ENCODE measurements at regions not wholly inside any gene's neighbourhood (a gene's known extent, or its start where the extent isn't known, plus 50 kb on each side); places are given as distances from the start of the nearest gene placed in this dataset.
"Not testable (repeated sequence)": the region's sequence is repeated elsewhere in the genome, so short reads cannot be mapped to it uniquely, and the experiment has no call there.

DNA sequence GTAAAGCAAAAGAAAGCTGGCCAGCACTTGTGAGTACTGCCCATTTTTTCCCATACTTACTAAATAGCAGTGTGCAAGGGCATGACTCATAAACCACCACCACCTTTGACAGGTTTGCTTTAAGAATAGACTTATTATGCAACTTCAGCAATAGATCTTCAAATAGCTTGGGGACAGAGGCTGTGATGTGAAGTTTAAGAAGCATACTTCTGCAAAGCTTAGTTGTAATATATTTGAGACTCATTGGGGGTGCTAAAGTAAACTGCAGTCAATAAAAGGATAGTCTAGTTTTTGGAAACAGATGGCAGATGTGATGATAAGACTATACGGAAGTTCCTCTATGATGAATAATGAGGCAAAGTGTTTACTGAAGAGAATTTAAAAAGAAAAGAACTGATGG, 210.0 kb downstream of the PLA2G4A start:
- no peak for DNase-seq (ENCODE audit: low read depth, low spot score)
- in situ Hi-C loops (cut with HindIII; ENCODE audit: low pct_unique_long_range_greater_than_20kb, low sequenced_read_pairs): no loop called here

- in situ Hi-C loops (cut with HindIII; ENCODE audit: low pct_unique_long_range_greater_than_20kb, low sequenced_read_pairs): no loop called here
- DNase-seq (ENCODE audit: low read depth, low spot score): peak; percentile 26
Measured at GRCh38 chr1:187041104-187041503, 212.4 kb downstream of the PLA2G4A start.

DNA sequence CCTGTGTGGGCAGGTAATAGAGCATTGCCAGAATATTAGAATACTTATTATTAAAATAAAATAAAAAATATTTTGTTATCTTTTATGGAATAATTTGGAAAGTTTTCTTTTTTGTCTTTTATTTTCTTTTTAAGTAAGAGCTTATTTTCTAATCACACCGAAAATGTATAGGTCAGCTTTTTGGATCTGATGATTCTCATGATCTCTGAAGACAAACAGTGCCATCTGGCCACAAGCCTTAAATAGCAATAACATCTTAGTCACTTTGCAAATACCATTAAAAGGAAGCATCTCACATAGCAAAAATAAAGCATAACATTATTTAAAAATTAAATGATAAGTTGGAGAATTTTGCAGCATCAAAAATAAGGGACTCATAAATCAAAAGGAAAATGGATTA, 213.8 kb downstream of the PLA2G4A start:
- no peak for DNase-seq (ENCODE audit: low read depth, low spot score)
- in situ Hi-C loops (cut with HindIII; ENCODE audit: low pct_unique_long_range_greater_than_20kb, low sequenced_read_pairs): no loop called here

GRCh38 chr1:187043433-187043832, 214.7 kb downstream of the PLA2G4A start:
- in situ Hi-C loops (cut with HindIII; ENCODE audit: low pct_unique_long_range_greater_than_20kb, low sequenced_read_pairs); DNase-seq (ENCODE audit: low read depth, low spot score): not testable (repeated sequence)

GRCh38 chr1:187044411-187044810, 215.7 kb downstream of the PLA2G4A start:
- DNase-seq (ENCODE audit: low read depth, low spot score): no peak
- in situ Hi-C loops (cut with HindIII; ENCODE audit: low pct_unique_long_range_greater_than_20kb, low sequenced_read_pairs): no loop called here

GRCh38 chr1:187045371-187045770, 216.6 kb downstream of the PLA2G4A start:
- in situ Hi-C loops (cut with HindIII; ENCODE audit: low pct_unique_long_range_greater_than_20kb, low sequenced_read_pairs): no loop called here
- no peak for DNase-seq (ENCODE audit: low read depth, low spot score)

DNA sequence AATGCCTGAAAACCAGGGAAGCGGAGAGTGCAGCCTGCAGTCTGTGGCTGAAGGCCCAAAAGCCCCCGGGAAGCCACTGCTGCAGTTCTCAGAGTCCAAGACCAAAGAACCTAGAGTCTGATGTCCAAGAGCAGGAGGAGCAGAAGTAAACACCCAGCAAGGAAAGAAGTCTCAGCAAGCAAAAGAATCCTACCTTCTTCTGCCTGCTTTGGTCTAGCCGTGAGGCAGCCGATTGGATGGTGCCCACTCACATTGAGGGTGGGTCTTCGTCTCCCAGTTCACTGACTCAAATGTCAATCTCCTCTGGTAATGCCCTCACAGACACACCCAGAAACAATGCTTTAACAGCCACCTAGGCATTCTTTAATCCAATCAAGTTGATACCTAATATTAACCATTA, 217.5 kb downstream of the PLA2G4A start:
- no peak for DNase-seq (ENCODE audit: low read depth, low spot score)
- in situ Hi-C loops (cut with HindIII; ENCODE audit: low pct_unique_long_range_greater_than_20kb, low sequenced_read_pairs): no loop called here

DNA sequence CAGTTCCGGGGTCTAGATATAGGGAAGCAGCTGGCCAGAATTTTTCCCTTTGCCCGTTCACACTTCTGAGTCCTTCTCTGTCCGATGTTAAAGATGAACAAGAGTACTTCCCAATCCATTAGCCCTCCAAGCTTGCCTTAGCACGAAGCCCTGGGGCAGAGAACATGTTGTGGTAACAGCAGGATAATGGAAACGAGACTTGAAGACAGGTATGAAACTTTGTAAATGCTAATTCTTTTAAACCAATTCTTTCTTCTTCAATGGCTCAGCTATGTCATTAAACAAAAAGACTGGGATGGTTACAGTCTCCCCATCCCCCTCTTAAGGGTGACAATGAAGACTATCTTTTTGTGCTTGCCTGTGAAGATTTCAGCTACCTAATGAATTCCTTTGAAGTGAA, 218.5 kb downstream of the PLA2G4A start:
- DNase-seq (ENCODE audit: low read depth, low spot score): no peak
- in situ Hi-C loops (cut with HindIII; ENCODE audit: low pct_unique_long_range_greater_than_20kb, low sequenced_read_pairs): no loop called here

DNA sequence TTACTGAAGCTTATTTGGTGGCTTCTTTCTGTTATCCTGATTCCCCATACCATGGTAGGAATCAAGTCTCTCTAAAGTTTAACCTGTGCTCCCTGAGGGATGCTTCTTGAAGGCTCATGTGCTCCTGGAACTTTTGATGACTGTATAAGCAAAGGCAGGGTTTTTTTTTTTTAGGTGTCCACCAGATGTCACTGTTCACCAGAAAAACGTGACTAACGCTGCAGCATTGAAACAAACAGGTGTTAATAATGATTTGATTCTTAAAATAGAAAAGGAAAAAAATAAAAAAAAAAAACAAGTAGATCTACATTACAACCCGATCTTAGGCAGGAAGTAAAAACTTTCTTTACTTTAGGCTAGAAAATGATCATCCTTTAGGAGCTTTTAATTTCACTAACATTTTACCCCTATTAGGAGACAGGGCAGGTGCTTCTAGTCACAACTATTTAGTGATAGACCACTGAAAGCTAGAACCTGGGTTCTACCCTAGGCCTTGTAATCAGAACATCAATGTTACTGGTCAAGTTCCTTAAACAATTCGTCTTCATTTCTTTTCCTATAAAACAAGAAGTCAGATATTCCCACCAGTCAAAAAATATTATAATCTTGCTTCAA, 223.0 kb downstream of the PLA2G4A start:
- peak; percentile 72 for DNase-seq (ENCODE audit: low read depth, low spot score)
- in situ Hi-C loops (cut with HindIII; ENCODE audit: low pct_unique_long_range_greater_than_20kb, low sequenced_read_pairs): no loop called here

DNA sequence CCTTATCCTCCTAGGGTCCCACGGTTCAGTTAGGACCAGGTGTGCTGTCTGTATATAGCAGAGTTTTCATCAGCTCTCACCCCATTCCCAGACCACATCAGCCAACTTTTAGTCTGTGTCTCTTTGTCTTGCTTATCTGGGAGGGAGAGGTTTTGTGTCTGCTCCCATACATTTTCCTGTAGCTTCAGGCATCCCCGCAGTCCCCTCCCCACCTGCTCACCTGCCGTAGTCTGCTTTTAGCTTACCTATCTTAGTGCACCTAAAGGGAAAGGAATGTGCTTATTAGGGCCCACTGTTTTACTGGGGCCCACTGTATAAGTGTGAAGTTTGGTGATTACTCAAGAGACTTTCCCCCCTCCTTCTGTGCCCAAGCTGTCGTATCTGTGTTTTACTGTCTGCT, 225.1 kb downstream of the PLA2G4A start:
- in situ Hi-C loops (cut with HindIII; ENCODE audit: low pct_unique_long_range_greater_than_20kb, low sequenced_read_pairs): no loop called here

DNA sequence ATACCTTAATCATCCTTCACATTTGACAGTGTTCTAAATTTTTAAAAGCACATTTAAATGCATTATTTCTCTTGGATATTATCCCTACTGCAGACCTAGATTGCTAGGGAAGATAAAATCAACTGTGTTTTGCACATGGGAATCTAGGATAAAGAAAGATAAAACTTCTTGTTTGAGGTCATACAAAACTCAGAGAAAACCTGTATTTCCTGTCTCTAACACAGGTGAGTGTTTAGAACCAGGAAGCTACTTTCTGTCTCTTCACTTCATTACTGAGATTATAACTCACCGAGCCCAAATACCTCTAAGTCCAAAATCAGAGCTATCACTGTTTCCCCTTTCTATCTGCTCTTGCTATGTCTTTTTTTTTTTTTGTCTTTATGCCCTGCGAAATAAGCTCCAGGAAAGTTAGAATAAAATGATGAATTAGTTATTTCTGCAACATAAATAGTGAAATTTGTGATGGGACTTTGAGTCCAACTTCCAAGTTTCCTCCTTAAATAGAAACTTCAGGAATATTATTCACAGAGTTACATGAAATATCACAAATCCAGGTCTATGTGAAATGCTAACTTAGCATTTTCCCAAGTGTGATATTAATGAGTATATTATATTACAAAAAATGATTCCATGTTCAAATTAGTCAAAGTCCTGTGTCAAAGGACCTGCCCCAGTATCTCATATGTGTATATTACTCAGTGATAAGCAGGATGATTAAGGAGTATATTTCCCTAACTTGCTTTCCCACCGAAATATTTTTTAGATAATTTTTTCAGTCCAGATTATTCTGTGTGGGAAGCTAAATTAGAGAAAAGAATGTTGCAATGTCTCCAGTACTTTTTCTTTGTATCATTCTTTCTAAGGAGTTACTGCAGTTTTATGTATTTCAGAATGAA, 226.4 kb downstream of the PLA2G4A start:
- DNase-seq (ENCODE audit: low read depth, low spot score): no peak
- in situ Hi-C loops (cut with HindIII; ENCODE audit: low pct_unique_long_range_greater_than_20kb, low sequenced_read_pairs): no loop called here

More for the DNA sequence above, 225.1 kb downstream of the PLA2G4A start:
- DNase-seq (ENCODE audit: low read depth, low spot score): no peak

GRCh38 chr1:187063271-187063670, 234.5 kb downstream of the PLA2G4A start:
- no peak for DNase-seq (ENCODE audit: low read depth, low spot score)
- in situ Hi-C loops (cut with HindIII; ENCODE audit: low pct_unique_long_range_greater_than_20kb, low sequenced_read_pairs): no loop called here

DNA sequence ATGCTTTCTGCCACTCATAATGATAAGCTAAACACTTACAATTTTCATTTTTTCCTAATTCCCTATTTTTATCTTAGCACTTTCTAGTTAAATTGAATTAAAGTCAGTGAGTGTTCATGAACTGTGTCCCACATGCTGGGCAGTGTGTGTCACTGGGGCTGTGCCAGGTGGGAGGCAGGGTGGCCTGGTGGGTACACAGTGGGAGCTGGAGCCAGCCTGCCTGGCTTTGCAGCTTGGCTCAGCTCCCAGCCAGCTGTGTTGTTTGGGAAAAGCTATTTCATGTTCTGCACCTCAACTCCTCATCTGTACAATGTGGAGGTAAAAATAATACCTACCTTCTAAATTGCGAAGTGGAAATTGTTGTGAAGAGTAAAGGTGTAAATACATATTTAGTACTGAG, 238.4 kb downstream of the PLA2G4A start:
- no peak for DNase-seq (ENCODE audit: low read depth, low spot score)
- in situ Hi-C loops (cut with HindIII; ENCODE audit: low pct_unique_long_range_greater_than_20kb, low sequenced_read_pairs): no loop called here

DNA sequence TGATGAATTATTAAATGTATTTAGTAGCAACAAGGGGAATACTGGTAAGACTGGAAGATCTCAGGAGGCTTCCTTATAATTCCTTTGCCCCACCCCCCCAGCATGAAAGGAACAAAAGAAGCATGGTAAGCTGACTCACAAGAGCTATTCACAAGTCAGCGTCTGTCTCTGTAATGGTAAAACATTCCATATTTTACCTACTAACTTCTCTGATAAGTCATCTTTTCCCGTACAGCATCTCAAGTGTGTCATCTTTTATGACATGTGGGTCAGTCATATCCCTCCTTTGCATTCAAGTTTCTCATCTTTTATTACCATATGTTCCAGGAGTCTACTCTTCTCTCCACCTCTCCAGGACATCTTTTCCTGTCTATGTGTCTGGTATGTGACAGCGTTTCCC, 241.3 kb downstream of the PLA2G4A start:
- DNase-seq (ENCODE audit: low read depth, low spot score): peak; percentile 18
- in situ Hi-C loops (cut with HindIII; ENCODE audit: low pct_unique_long_range_greater_than_20kb, low sequenced_read_pairs): no loop called here

DNA sequence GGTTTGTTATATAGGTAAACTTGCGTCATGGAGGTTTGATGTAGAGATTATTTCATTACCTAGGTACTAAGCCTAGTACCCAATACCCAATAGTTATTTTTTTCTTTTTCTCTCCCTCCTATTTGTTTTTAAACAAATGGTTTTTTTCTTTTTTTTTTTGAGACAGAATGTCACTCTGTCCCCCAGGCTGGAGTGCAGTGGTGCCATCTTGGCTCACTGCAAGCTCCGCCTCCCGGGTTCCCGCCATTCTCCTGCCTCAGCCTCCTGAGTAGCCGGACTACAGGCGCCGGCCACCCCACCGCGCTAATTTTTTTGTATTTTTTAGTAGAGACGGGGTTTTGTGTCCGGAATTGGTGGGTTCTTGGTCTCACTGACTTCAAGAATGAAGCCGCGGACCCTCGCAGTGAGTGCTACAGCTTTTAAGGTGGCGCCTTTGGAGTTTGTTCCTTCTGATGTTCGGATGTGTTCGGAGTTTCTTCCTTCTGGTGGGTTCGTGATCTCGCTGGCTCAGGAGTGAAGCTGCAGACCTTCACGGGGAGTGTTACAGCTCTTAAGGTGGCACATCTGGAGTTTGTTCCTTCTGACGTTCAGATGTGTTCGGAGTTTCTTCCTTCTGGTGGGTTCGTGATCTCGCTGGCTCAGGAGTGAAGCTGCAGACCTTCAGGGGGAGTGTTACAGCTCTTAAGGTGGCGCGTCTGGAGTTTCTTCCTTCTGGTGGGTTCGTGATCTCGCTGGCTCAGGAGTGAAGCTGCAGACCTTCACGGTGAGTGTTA, 243.7 kb downstream of the PLA2G4A start:
- in situ Hi-C loops (cut with HindIII; ENCODE audit: low pct_unique_long_range_greater_than_20kb, low sequenced_read_pairs): not testable (repeated sequence)
- DNase-seq (ENCODE audit: low read depth, low spot score): peak; percentile 10

DNA sequence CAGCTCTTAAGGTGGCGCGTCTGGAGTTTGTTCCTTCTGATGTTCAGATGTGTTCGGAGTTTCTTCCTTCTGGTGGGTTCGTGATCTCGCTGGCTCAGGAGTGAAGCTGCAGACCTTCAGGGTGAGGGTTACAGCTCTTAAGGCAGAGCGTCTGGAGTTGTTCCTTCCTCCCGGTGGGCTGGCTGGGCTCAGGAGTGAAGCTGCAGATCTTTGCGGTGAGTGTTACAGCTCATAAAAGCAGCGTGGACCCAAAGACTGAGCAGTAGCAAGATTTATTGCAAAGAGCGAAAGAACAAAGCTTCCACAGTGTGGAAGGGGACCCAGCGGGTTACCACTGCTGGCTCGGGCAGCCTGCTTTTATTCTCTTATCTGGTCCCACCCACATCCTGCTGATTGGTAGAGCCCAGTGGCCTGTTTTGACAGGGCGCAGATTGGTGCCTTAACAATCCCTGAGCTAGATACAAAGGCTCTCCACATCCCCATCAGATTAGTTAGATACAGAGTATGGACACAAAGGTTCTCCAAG, 244.3 kb downstream of the PLA2G4A start:
- in situ Hi-C loops (cut with HindIII; ENCODE audit: low pct_unique_long_range_greater_than_20kb, low sequenced_read_pairs): not testable (repeated sequence)
- peak; percentile 53 for DNase-seq (ENCODE audit: low read depth, low spot score)

DNA sequence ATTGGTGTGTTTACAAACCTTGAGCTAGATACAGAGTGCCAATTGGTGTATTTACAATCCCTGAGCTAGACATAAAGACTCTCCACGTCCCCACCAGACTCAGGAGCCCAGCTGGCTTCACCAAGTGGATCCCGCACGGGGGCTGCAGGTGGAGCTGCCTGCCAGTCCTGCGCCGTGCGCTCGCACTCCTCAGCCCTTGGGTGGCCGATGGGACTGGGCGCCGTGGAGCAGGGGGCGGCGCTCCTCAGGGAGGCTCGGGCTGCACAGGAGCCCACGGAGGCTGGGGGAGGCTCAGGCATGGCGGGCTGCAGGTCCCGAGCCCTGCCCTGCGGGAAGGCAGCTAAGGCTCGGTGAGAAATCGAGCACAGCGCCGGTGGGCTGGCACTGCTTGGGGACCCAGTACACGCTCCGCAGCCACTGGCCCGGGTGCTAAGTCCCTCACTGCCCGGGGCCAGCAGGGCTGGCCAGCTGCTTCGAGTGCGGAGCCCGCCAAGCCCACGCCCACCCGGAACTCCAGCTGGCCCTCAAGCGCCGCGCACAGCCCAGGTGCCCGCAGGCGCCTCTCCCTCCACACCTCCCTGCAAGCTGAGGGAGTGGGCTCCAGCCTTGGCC, 245.0 kb downstream of the PLA2G4A start:
- in situ Hi-C loops (cut with HindIII; ENCODE audit: low pct_unique_long_range_greater_than_20kb, low sequenced_read_pairs); DNase-seq (ENCODE audit: low read depth, low spot score): not testable (repeated sequence)

All from SK-MEL-5 (cell line).